GM19372 (cell line): ENCODE measurements at regions not wholly inside any gene's neighbourhood (a gene's known extent, or its start where the extent isn't known, plus 50 kb on each side); places are given as distances from the start of the nearest gene placed in this dataset.
"Not testable (repeated sequence)": the region's sequence is repeated elsewhere in the genome, so short reads cannot be mapped to it uniquely, and the experiment has no call there.

Source experiments
- ATAC-seq: cut with Tn5 transposase; IDR thresholded peaks from one replicate; pipeline ENCODE4 v1.9.1; 2021; ENCODE audit warnings: mild to moderate bottlenecking, low read depth, moderate library complexity; ENCODE audit not compliant: unreplicated experiment

DNA sequence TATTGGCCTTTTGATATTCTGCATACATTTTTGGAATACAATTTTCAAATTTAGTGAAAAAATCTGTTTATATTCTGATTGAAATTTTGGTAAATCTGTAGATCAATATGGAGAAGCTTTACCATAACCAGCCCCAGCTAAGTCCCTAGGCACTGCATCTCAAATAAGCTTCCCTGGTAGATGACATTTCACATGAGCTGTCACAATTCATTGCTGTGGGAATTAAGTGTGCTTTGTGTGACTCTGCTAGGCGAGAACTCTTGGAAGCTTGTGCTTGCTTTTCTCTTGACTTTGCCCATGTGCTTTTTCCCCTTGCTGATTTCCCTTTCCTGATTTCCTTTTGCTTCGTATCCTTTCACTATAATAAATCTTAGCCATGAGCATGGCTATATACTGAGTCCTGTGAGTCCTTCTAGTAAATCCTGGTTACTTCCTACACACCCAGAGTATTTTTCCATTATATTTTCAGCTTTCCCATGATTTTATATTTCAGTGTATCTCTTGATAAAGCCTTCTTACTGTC, 166.5 kb upstream of the MMS22L start:
- no peak for ATAC-seq

DNA sequence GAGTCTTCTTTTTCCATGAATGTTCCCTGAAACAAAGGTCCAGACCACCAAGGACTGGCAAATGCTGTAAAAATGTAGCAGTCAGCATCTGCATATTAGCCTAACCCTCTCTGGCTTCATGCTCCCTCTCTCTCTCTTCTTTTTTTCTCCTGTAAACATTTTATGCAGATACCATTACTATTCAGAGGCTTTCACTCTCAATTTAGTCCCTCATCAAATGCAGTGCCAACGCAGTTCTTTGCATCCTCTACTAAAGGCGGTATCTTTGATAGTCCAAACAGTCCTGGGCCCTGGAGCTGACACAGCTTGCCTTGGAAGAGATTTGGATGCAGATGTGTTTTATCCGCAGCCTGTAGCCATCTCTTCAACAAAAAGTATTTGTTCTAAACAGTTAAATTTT, 167.1 kb upstream of the MMS22L start:
- no peak for ATAC-seq

DNA sequence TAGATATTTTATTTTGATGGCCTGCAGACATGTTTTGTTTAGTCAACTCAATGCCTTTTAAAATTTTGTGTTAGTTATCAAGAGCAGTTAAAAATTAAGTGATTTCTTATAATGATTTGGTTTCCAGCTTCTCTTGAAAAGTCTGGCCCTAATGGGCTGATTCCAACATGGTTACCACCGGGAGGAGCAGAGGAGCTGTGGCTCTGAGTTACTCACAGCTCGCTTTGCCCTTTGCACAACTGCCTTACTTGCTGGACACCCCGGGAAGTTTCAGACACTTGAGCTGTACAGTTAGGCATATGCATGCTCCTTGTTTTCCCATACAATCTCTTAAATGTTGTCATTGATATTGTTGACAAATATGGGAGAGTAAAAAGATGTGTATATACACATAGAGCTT, 173.1 kb upstream of the MMS22L start:
- no peak for ATAC-seq

- no peak for ATAC-seq
Observed at GRCh38 chr6:97459535-97459934, 176.5 kb upstream of the MMS22L start.

DNA sequence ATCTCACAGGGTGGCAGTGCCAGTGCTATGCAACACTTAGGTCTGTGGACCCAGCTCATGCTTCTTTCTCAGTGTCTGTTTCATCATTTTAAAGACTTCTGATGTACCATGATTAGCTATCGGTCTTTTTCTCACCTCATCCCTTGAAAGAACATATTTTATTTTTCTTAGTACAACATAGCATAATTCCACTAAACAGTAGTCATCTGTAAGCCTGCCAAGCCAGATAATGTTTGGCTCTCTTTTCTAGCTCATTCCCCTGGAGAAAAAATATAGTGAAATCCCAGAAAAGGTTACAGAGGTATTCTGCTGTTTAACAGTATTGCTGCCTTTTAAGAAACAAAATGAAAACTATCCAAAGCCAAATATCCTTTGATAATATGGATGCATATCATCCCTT, 177.0 kb upstream of the MMS22L start:
- no peak for ATAC-seq

DNA sequence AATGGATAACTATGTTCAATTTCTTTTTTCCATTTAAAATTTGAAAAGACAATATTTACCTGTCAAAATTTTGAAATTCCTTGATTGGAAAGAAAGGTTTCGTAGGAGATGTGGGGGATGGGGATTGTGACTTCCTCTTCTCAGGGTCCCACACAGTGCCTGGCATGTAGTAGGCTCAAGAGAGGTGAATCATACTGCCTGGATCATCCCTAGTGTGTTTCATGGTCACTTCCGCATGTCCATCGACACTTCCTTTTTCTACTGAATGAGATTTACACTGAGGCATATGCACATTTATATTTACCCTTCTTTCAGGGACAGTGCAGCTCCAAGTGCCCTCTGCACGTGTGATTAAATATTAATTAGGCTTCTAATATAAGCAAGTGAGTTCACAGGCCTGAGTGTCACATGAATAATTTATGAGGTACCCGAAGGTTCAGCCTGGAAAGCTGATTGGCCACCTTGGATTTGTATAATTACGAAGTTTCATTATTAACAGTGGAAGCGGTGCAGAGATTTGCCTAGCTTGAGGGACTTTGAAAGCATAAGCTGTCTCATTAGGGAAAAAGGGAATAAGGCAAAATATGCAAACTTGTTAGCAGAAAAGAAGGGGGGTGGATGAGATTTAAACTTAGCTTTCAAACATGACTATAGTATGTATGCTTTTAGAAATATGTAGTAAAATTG, 177.5 kb upstream of the MMS22L start:
- no peak for ATAC-seq

DNA sequence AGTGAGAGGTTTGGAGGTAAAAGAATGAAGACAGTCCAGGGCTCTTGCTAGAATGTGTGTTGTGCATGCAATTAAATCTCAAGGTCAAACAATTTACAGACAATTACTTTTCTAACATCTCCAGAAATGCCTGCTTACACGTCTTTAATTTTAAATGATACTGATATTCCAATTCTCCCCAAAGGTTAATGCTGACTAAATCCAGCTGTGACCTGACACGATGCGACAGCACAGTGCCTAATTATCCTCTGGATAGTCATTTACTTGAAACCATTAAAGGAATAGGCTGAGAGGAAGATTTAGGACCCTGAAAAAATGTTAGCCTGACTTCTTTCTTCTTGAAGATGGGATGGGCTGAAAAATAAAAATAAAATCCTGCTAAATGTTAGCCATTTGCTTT, 178.2 kb upstream of the MMS22L start:
- ATAC-seq, result no peak

DNA sequence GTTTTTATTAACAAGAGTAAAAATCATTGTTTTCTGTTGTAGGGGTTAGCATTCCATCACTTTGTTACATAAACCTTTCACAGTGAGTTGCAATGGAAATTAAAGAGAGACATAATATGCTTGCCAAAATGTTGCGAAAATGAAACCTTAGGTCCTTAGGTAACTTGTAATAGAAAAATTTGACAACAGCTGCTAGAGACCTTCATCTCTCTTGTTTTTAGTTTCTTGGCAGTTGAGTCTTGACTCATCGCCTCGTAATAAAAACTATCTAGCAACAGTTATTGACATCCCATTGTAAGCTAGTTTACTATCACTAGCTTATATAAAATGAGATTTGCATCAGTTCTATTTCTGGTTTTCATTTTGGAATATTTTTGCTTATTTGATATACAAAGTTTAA, 179.0 kb upstream of the MMS22L start:
- ATAC-seq, result no peak

- no peak for ATAC-seq
Observed at GRCh38 chr6:97462938-97463598, 180.1 kb upstream of the MMS22L start.

DNA sequence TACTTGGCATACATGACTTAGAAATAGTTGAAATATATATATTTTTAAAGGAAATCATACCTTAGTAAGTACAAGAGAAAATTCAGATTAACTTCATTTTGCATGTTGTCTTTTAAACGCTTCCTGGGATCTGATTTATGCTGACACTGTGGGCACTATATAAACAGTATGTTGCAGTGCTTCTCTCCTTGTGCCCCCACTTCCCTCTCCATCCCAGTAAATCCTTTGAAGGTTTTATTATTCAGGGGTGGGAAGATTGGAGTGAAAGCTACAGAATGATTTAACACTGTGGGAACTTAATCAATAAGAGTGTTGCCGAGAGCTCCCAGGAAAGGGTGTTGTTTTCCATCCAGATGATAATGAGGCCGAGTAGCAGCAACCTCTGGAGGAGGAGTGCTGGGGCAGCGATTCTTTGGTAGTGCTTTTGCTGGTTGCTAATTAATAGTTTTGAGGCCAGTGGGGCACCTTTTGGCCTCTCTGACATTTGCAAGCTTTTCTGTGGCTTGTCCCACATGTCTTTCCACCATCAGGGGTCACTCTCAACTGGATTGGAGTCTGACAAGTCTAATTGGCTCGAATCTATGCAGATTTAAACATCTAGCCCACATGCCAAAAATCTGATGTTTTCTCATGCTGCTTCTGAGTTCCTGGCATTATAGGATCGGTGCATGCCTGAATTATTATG, 183.0 kb upstream of the MMS22L start:
- no peak for ATAC-seq

DNA sequence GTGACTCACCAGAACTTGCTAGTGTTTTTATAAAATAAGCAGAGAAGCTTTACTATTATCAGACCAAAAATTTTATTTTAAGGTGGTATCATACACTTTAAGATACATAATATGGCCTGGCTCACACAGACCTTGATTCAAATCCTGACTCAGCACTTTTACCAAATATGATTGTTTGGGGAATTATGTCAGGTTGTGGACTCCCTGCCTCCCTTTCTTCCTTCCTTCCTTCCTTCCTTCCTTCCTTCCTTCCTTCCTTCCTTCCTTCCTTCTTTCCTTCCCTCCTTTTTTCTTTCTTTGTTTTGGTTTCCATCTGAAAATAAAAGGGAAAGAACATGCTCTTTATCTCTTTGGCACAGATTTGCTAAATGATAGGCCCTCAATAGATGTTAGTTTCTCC, 186.0 kb upstream of the MMS22L start:
- no peak for ATAC-seq

GRCh38 chr6:97469451-97469850, 186.4 kb upstream of the MMS22L start:
- no peak for ATAC-seq

- ATAC-seq, result no peak
Observed at GRCh38 chr6:97470322-97470721, 187.3 kb upstream of the MMS22L start.

- no peak for ATAC-seq
Observed at GRCh38 chr6:97473979-97474378, 191.0 kb upstream of the MMS22L start.

DNA sequence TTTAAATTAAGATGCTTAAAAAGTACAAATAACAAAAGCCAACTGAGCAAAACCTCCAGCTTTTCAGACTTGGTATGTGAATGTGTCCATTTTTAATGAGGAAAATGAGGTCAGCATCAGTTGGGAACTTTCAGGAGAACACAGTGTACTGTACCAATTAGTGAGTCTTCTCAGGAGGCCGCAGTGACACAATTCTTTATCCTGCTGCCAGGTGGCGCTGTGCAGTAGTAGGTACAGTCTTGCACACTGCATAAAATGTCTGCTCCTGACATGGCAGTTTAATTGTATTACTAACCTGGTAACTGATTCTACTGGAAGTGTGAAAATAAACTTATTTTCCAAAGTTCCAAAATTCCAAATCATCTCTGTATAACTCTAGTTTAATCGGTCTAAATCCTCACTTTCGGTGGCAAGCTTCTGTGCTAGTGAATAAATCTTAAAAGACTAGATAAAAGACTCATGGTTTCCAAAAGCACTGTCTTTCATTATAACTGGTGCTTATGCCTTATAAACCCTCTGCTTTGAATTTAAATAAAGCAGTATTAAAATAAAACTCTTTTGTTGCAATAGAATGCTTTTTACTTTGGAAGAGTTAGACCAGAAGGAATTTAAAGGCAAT, 214.8 kb upstream of the MMS22L start:
- peak; percentile 99 for ATAC-seq

- no peak for ATAC-seq
Observed at GRCh38 chr6:97501853-97502252, 218.8 kb upstream of the MMS22L start.

DNA sequence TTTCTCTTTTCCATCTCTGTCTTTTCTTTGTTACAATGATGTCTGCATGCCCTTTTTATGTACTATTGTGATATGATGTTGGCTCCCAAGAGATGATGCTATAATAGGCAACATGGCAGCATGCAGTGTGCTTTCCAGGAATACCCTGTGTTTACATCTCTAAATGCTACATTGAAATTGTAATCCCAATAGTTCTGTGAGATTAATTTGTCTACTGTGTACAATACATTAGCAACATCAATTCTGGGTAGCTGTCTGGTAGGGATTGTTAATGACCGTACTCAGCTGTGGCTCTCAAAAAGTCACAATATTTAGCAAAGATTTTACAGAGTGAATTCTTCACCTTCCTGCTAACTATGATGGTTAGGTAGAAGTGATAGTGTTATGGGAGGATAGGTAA, 225.6 kb upstream of the MMS22L start:
- ATAC-seq, result no peak

GRCh38 chr6:97513260-97513659, 230.2 kb upstream of the MMS22L start:
- not testable (repeated sequence) for ATAC-seq

GRCh38 chr6:97524811-97525210, 241.8 kb upstream of the MMS22L start:
- no peak for ATAC-seq

DNA sequence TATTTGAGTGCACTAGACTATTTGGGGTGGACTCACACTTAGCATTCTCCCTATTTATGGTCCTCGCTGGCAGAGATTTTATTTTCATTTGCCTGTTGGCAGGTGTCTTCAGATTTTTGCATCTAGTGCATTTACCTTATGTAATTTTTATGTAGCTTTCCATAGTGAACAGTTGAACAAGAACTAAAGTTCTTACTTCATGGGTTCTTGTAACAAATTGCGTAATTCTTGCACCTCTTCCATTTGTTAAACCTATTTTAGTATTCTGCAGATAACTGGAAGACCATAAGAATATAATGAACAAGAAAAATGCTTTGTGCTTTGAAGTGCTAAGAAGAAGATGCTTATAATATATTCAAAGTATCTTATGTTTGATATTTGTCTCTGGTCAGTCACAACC, 252.8 kb upstream of the MMS22L start:
- ATAC-seq, result no peak

DNA sequence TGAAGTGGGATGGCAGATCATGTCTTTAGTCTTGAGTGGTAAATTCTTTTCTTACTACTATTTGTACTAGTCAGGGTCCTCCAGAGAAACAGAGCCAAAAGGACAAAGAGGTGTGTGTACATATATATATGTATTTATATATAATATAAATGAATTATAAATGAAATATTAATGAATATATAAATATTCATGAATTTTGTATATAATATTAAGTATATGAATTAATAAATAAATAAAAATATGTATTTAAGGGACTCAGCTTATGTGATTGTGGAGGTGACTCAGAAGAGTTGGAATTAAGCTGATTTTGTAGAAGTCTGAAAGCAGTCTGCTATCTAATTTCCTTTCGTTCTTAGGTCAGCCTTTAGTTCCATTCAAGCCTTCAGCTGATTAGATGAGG, 265.3 kb upstream of the MMS22L start:
- ATAC-seq, result no peak
